AG04449 (cell line): ENCODE measurements at regions not wholly inside any gene's neighbourhood (a gene's known extent, or its start where the extent isn't known, plus 50 kb on each side); places are given as distances from the start of the nearest gene placed in this dataset.
"Not testable (repeated sequence)": the region's sequence is repeated elsewhere in the genome, so short reads cannot be mapped to it uniquely, and the experiment has no call there.

Experiments
- CTCF ChIA-PET: fragments of 350-600 bp; formaldehyde crosslinking; extraction: SDS; loops from one replicate; lab custom pipeline; 2021; ENCODE audit warnings: antibody characterized with exemption; lab: Yijun Ruan, JAX
- POLR2A ChIA-PET: fragments of 400-600, 350-600 bp; formaldehyde crosslinking; extraction: SDS; loops from one replicate; lab custom pipeline; 2020; ENCODE audit warnings: antibody characterized with exemption, inconsistent platforms; lab: Yijun Ruan, JAX
- DNase-seq: peaks from one replicate; pipeline ENCODE4 v3.0.0-alpha.2; 2010; ENCODE audit warnings: low read depth, low spot score
- H3K4me3 ChIP-seq: 2 replicates; pipeline ENCODE4 v1.5.1; 2011; ENCODE audit warnings: low read depth, mild to moderate bottlenecking, control low read depth, low read length
- CTCF ChIP-seq: IDR thresholded peaks from one replicate; pipeline ENCODE4 v1.5.1; 2011; ENCODE audit warnings: mild to moderate bottlenecking, moderate library complexity, low read length, control low read depth, inconsistent platforms; ENCODE audit not compliant: insufficient read depth; ENCODE audit errors: missing control alignments

GRCh38 chr16:29312835-29313558 lies 93.5 kb downstream of the NPIPB11 start:
- no peak overlapping the region for H3K4me3 ChIP-seq
- CTCF ChIA-PET, result no interaction called here
- DNase-seq, result no peak
- POLR2A ChIA-PET, result no interaction called here
- TF ChIP-seq CTCF, result no peak

GRCh38 chr16:29312345-29312675 lies 94.2 kb downstream of the NPIPB11 start:
- H3K4me3 ChIP-seq, POLR2A ChIA-PET, DNase-seq, CTCF ChIA-PET: not testable (repeated sequence)

- ChIA-PET CTCF (no interaction called here), POLR2A (no interaction called here)
- TF ChIP-seq CTCF, result no peak
- H3K4me3 ChIP-seq, result no peak overlapping the region
- DNase-seq, result no peak
Observed at GRCh38 chr16:29311461-29312344, 94.8 kb downstream of the NPIPB11 start.

GRCh38 chr16:29310852-29311314 lies 95.6 kb downstream of the NPIPB11 start:
- ChIA-PET POLR2A (no interaction called here), CTCF (interaction anchor here (1.5 kb wide), 1 partner anchor 418 kb away, joined by 3 read pairs; no protein-coding TSS in a partner anchor)
- H3K4me3 ChIP-seq, result no peak overlapping the region
- DNase-seq, result no peak
- TF ChIP-seq CTCF, result no peak

- CTCF ChIA-PET, result interaction anchor here (1.5 kb wide), 1 partner anchor 419 kb away, joined by 3 read pairs; no protein-coding TSS in a partner anchor
- DNase-seq, POLR2A ChIA-PET, H3K4me3 ChIP-seq: not testable (repeated sequence)
Observed at GRCh38 chr16:29310243-29310642, 96.3 kb downstream of the NPIPB11 start.

GRCh38 chr16:29309601-29310000 lies 96.9 kb downstream of the NPIPB11 start:
- CTCF ChIA-PET, result interaction anchor here (1.5 kb wide), 1 partner anchor 420 kb away, joined by 3 read pairs; no protein-coding TSS in a partner anchor
- H3K4me3 ChIP-seq, POLR2A ChIA-PET, DNase-seq: not testable (repeated sequence)

GRCh38 chr16:29308644-29309546 lies 97.6 kb downstream of the NPIPB11 start:
- H3K4me3 ChIP-seq, result no peak overlapping the region
- TF ChIP-seq CTCF, result no peak
- ChIA-PET POLR2A (interaction anchor here (1.0 kb wide), 1 partner anchor 335 kb away, joined by 3 read pairs; no protein-coding TSS in a partner anchor), CTCF (interaction anchor here (0.7 to 1.5 kb wide), 2 partner anchors 9 to 420 kb away, joined by 3 read pairs; no protein-coding TSS in a partner anchor)
- no peak for DNase-seq
